Thyroid gland (tissue), 4 donors: ENCODE measurements at regions not wholly inside any gene's neighbourhood (a gene's known extent, or its start where the extent isn't known, plus 50 kb on each side); places are given as distances from the start of the nearest gene placed in this dataset.

Experiments used
- DNase-seq, 2 donors: peaks; one replicate each; pipeline ENCODE4 v3.0.0-alpha.2; 2019
- H3K27ac ChIP-seq, 3 donors: fragments of 200-600 bp; sonication (generic); 1 replicate in 2 of 3; 2 replicates in 1 of 3; pipeline ENCODE4 v1.5.1; 2016 to 2019; ENCODE audit warnings: mild to moderate bottlenecking in 1 of 3, moderate library complexity in 1 of 3
- H3K27me3 ChIP-seq: fragments of 200-600 bp; sonication (generic); one replicate; pipeline ENCODE4 v1.5.1; 2019
- H3K36me3 ChIP-seq, 2 donors: fragments of 200-600 bp; sonication (generic); one replicate each; pipeline ENCODE4 v1.5.1; 2016 to 2019
- H3K4me1 ChIP-seq, 2 donors: fragments of 200-600 bp; sonication (generic); one replicate each; pipeline ENCODE4 v1.5.1; 2017 to 2019
- H3K4me3 ChIP-seq, 3 donors: fragments of 200-600 bp; sonication (generic); replicated peaks in 1 of 3; 1 replicate in 2 of 3; 2 replicates in 1 of 3; pipeline ENCODE4 v1.5.1; 2016; ENCODE audit warnings: mild to moderate bottlenecking in 1 of 3
- H3K9me3 ChIP-seq: fragments of 200-600 bp; sonication (generic); one replicate; pipeline ENCODE4 v1.5.1; 2017
- CTCF ChIP-seq, 6 experiments: fragments of 200-600 bp in 3 of 6; fragments of 450-650 bp in 3 of 6; sonication (generic) in 3 of 6; IDR thresholded peaks; one replicate each; pipeline ENCODE4 v1.5.1; 2016 to 2019; ENCODE audit warnings: antibody characterized with exemption in 6 of 6, mild to moderate bottlenecking in 2 of 6, inconsistent platforms in 1 of 6, moderate library complexity in 1 of 6
- POLR2A ChIP-seq, 2 donors: fragments of 450-650 bp; IDR thresholded peaks; one replicate each; pipeline ENCODE4 v1.6.1; 2017; ENCODE audit warnings: antibody characterized with exemption in 2 of 2, mild to moderate bottlenecking in 2 of 2, moderate library complexity in 1 of 2
- WGBS, 2 donors: methylation state at CpG; one replicate each; pipeline ENCODE4 v1.1.5; 2017; 5-methylcytosine and 5-hydroxymethylcytosine counted together
- intact Hi-C: fragments of 100-400 bp; cut with DNase I; formaldehyde crosslinking; loops from one replicate; pipeline ENCODE4 v1.15.1; 2023

GRCh38 chr16:87240211-87241136, 76.7 kb downstream of the C16orf95 start:
- H3K4me3 ChIP-seq, result no peak overlapping the region
- no peaks in the 10 kb centered on the region for H3K36me3 ChIP-seq
- no peaks in the 10 kb centered on the region for H3K4me1 ChIP-seq
- no peak for DNase-seq
- H3K9me3 ChIP-seq, result no peaks in the 10 kb centered on the region
- TF ChIP-seq CTCF (IDR thresholded peaks at IDR 0.05), result no peak
- no peak for TF ChIP-seq POLR2A (IDR thresholded peaks at IDR 0.05)
- H3K27ac ChIP-seq, result no peak overlapping the region
- 79 to 80% methylated on average over 14 of the region's 14 CpGs for WGBS, 2 donors
- no peaks in the 10 kb centered on the region for H3K27me3 ChIP-seq
- intact Hi-C loops, result no loop called here

GRCh38 chr16:87241137-87241771, 75.9 kb downstream of the C16orf95 start:
- DNase-seq, result no peak
- H3K4me3 ChIP-seq, result no peak overlapping the region
- 79 to 80% methylated on average over 15 of the region's 15 CpGs for WGBS, 2 donors
- intact Hi-C loops, result no loop called here
- no peaks in the 10 kb centered on the region for H3K4me1 ChIP-seq
- no peaks in the 10 kb centered on the region for H3K36me3 ChIP-seq
- no peaks in the 10 kb centered on the region for H3K27me3 ChIP-seq
- H3K9me3 ChIP-seq, result no peaks in the 10 kb centered on the region
- no peak overlapping the region for H3K27ac ChIP-seq
- TF ChIP-seq POLR2A (IDR thresholded peaks at IDR 0.05), result no peak
- TF ChIP-seq CTCF (IDR thresholded peaks at IDR 0.05), result no peak

- intact Hi-C loops, result no loop called here
- Histone ChIP-seq H3K36me3 (no peaks in the 10 kb centered on the region), H3K27ac (no peak overlapping the region), H3K4me1 (no peaks in the 10 kb centered on the region), H3K4me3 (no peak overlapping the region), H3K9me3 (no peaks in the 10 kb centered on the region), H3K27me3 (no peaks in the 10 kb centered on the region)
- DNase-seq, result no peak
- TF ChIP-seq POLR2A (IDR thresholded peaks at IDR 0.05) (no peak), CTCF (IDR thresholded peaks at IDR 0.05) (no peak)
- 76 to 79% methylated on average over 7 of the region's 7 CpGs for WGBS, 2 donors
These were observed 73.7 kb downstream of the C16orf95 start for GRCh38 chr16:87243478-87243877.

GRCh38 chr16:87244636-87245197, 72.5 kb downstream of the C16orf95 start:
- no peak overlapping the region for H3K4me3 ChIP-seq
- H3K27me3 ChIP-seq, result no peaks in the 10 kb centered on the region
- no peaks in the 10 kb centered on the region for H3K9me3 ChIP-seq
- H3K4me1 ChIP-seq, result no peaks in the 10 kb centered on the region
- no peak overlapping the region for H3K27ac ChIP-seq
- intact Hi-C loops, result no loop called here
- TF ChIP-seq CTCF (IDR thresholded peaks at IDR 0.05), result no peak
- no peak for TF ChIP-seq POLR2A (IDR thresholded peaks at IDR 0.05)
- H3K36me3 ChIP-seq, result no peaks in the 10 kb centered on the region
- DNase-seq, result no peak
- 61 to 66% methylated on average over 7 of the region's 7 CpGs for WGBS, 2 donors

- Histone ChIP-seq H3K9me3 (no peaks in the 10 kb centered on the region), H3K4me1 (no peaks in the 10 kb centered on the region), H3K36me3 (no peaks in the 10 kb centered on the region), H3K27ac (no peak overlapping the region), H3K27me3 (no peaks in the 10 kb centered on the region), H3K4me3 (no peak overlapping the region)
- intact Hi-C loops, result no loop called here
- no peak for TF ChIP-seq CTCF (IDR thresholded peaks at IDR 0.05)
- WGBS, 2 donors, result 84 to 85% methylated on average over 13 of the region's 13 CpGs
- no peak for DNase-seq
These were observed 71.7 kb downstream of the C16orf95 start for GRCh38 chr16:87245511-87245910.
